H1 (cell line): ENCODE measurements at regions not wholly inside any gene's neighbourhood (a gene's known extent, or its start where the extent isn't known, plus 50 kb on each side); places are given as distances from the start of the nearest gene placed in this dataset.

Experiments
- CTCF ChIA-PET: fragments of 300-600 bp; sonication (Branson Sonifier 250); formaldehyde crosslinking; loops from one replicate; lab custom pipeline; 2021; ENCODE audit not compliant: partially characterized antibody; lab: Charles Lee
- POLR2A ChIA-PET: fragments of 300-600 bp; sonication (Branson Sonifier 250); formaldehyde crosslinking; loops from one replicate; lab custom pipeline; 2021; ENCODE audit warnings: inconsistent platforms; ENCODE audit not compliant: partially characterized antibody; lab: Charles Lee
- DNase-seq, 2 experiments: peaks; one replicate each; pipeline versions ENCODE4 v3.0.0 to v3.0.0-alpha.2; 2010 to 2022; ENCODE audit warnings: low spot score in 2 of 2, low read depth in 1 of 2, mixed read lengths in 1 of 2
- FAIRE-seq: peaks from 2 replicates; lab custom pipeline; 2011; peaks lifted over from hg19 to GRCh38; lab: Jason Lieb, UNC
- H2AFZ ChIP-seq: 2 replicates; pipeline ENCODE4 v1.8.1; 2012; ENCODE audit warnings: low read length, inconsistent platforms
- H2AK5ac ChIP-seq: 2 replicates; pipeline ENCODE4 v1.6.1; 2013; ENCODE audit warnings: low read depth, low read length
- H2BK120ac ChIP-seq: replicated peaks from 2 replicates; pipeline ENCODE3; 2013; ENCODE audit warnings: low read depth, low read length, inconsistent platforms
- H2BK12ac ChIP-seq: 2 replicates; pipeline ENCODE4 v1.6.1; 2013; ENCODE audit warnings: low read depth, low read length
- H2BK15ac ChIP-seq: 2 replicates; pipeline ENCODE4 v1.6.1; 2013; ENCODE audit warnings: low read length
- H2BK20ac ChIP-seq: 2 replicates; pipeline ENCODE4 v1.6.1; 2013; ENCODE audit warnings: low read length
- H2BK5ac ChIP-seq: 2 replicates; pipeline ENCODE4 v1.6.1; 2013; ENCODE audit warnings: low read depth, low read length
- H3K14ac ChIP-seq: 2 replicates; pipeline ENCODE4 v1.6.1; 2013; ENCODE audit warnings: inconsistent platforms; ENCODE audit not compliant: insufficient read length
- H3K18ac ChIP-seq: 2 replicates; pipeline ENCODE4 v1.6.1; 2013; ENCODE audit warnings: low read length; ENCODE audit errors: extremely low read depth
- H3K23ac ChIP-seq: 2 replicates; pipeline ENCODE4 v1.6.1; 2013; ENCODE audit warnings: inconsistent platforms; ENCODE audit not compliant: insufficient read length
- H3K23me2 ChIP-seq: 2 replicates; pipeline ENCODE4 v1.6.1; 2013; ENCODE audit warnings: low read depth, low read length
- H3K27ac ChIP-seq: 2 replicates; pipeline ENCODE4 v1.6.1; 2011; ENCODE audit warnings: low read depth, low read length, inconsistent platforms
- H3K27me3 ChIP-seq, 4 experiments: replicated peaks in 1 of 4; 1 replicate in 1 of 4; 2 replicates in 3 of 4; pipeline versions ENCODE4 v1.6.1 to v1.8.1; 2011 to 2013; ENCODE audit warnings: low read length in 3 of 4, mild to moderate bottlenecking in 3 of 4, inconsistent platforms in 2 of 4, mixed read lengths in 2 of 4, moderate library complexity in 1 of 4; ENCODE audit not compliant: control insufficient read depth in 3 of 4, insufficient read depth in 3 of 4; ENCODE audit errors: extremely low read depth in 1 of 4
- H3K36me3 ChIP-seq, 4 experiments: 2 replicates each; pipeline versions ENCODE4 v1.6.1 to v1.8.1; 2011 to 2013; ENCODE audit warnings: mild to moderate bottlenecking in 4 of 4, low read length in 3 of 4, moderate library complexity in 2 of 4, control low read depth in 1 of 4, inconsistent platforms in 1 of 4; ENCODE audit not compliant: insufficient read depth in 4 of 4, control insufficient read depth in 2 of 4
- H3K4ac ChIP-seq: replicated peaks from 2 replicates; pipeline ENCODE3; 2013; ENCODE audit warnings: low read length, low read depth, mixed read lengths, inconsistent platforms; ENCODE audit not compliant: insufficient read length
- H3K4me1 ChIP-seq, 4 experiments: replicated peaks in 1 of 4; 1 replicate in 1 of 4; 2 replicates in 3 of 4; pipeline versions ENCODE4 v1.6.1 to v1.8.1; 2011 to 2013; ENCODE audit warnings: low read length in 3 of 4, inconsistent platforms in 2 of 4, mixed read lengths in 1 of 4; ENCODE audit not compliant: insufficient read depth in 4 of 4, control insufficient read depth in 3 of 4
- H3K4me2 ChIP-seq, 2 experiments: 2 replicates each; pipeline versions ENCODE4 v1.6.1 to v1.8.1; 2011 to 2013; ENCODE audit warnings: low read depth in 2 of 2, low read length in 2 of 2, control low read depth in 1 of 2, inconsistent platforms in 1 of 2, mild to moderate bottlenecking in 1 of 2; ENCODE audit not compliant: insufficient read depth in 1 of 2
- H3K4me3 ChIP-seq, 4 experiments: fragments of 200-600, 300-600 bp in 1 of 4; sonication (generic), shearing (Covaris generic), sonication (Bioruptor Twin) in 1 of 4; 2 replicates each; pipeline versions ENCODE4 v1.5.1 to v1.8.1; 2011 to 2016; ENCODE audit warnings: low read length in 4 of 4, low read depth in 3 of 4, control low read depth in 2 of 4, inconsistent platforms in 2 of 4, mild to moderate bottlenecking in 2 of 4, mixed read lengths in 1 of 4, moderate library complexity in 1 of 4; ENCODE audit not compliant: insufficient read depth in 2 of 4; ENCODE audit errors: extremely low read depth in 1 of 4
- H3K56ac ChIP-seq: replicated peaks from 2 replicates; pipeline ENCODE3; 2013; ENCODE audit warnings: low read depth, mild to moderate bottlenecking, mixed read lengths, low read length, inconsistent platforms; ENCODE audit not compliant: insufficient read length
- H3K79me1 ChIP-seq: 2 replicates; pipeline ENCODE4 v1.6.1; 2013; ENCODE audit warnings: low read depth, low read length, control low read depth
- H3K79me2 ChIP-seq, 2 experiments: 2 replicates each; pipeline versions ENCODE4 v1.6.1 to v1.8.1; 2012 to 2013; ENCODE audit warnings: low read length in 2 of 2, mild to moderate bottlenecking in 2 of 2, inconsistent platforms in 1 of 2; ENCODE audit not compliant: insufficient read depth in 2 of 2, control insufficient read depth in 1 of 2
- H3K9ac ChIP-seq, 4 experiments: replicated peaks in 1 of 4; 1 replicate in 1 of 4; 2 replicates in 3 of 4; pipeline versions ENCODE4 v1.6.1 to v1.8.1; 2011 to 2013; ENCODE audit warnings: low read depth in 3 of 4, low read length in 3 of 4, control low read depth in 2 of 4, mild to moderate bottlenecking in 2 of 4, moderate library complexity in 2 of 4, inconsistent platforms in 1 of 4; ENCODE audit errors: extremely low read depth in 1 of 4
- H3K9me3 ChIP-seq, 2 experiments: 2 replicates each; pipeline versions ENCODE4 v1.6.1 to v1.8.1; 2012 to 2013; ENCODE audit warnings: mild to moderate bottlenecking in 2 of 2, moderate library complexity in 2 of 2, control low read depth in 1 of 2, inconsistent platforms in 1 of 2, low read depth in 1 of 2, low read length in 1 of 2, mixed read lengths in 1 of 2; ENCODE audit not compliant: insufficient read depth in 2 of 2
- H4K20me1 ChIP-seq, 2 experiments: replicated peaks in 1 of 2; 2 replicates each; pipeline versions ENCODE3 to v1.8.1; 2011 to 2013; ENCODE audit warnings: inconsistent platforms in 2 of 2, low read length in 2 of 2, mild to moderate bottlenecking in 1 of 2; ENCODE audit not compliant: insufficient read depth in 2 of 2, control insufficient read depth in 1 of 2
- H4K5ac ChIP-seq: 2 replicates; pipeline ENCODE4 v1.6.1; 2013; ENCODE audit warnings: low read length, low read depth, mixed read lengths, inconsistent platforms; ENCODE audit not compliant: insufficient read length
- H4K8ac ChIP-seq: 2 replicates; pipeline ENCODE4 v1.8.0; 2013; ENCODE audit warnings: mild to moderate bottlenecking, moderate library complexity, low read length, inconsistent platforms; ENCODE audit not compliant: insufficient read depth; ENCODE audit errors: extremely low read depth
- H4K91ac ChIP-seq: replicated peaks from 2 replicates; pipeline ENCODE3; 2013; ENCODE audit warnings: low read length, mixed read lengths, inconsistent platforms; ENCODE audit not compliant: insufficient read length
- ASH2L ChIP-seq: fragments of 200-600, 300-600 bp; sonication (generic); IDR thresholded peaks from one replicate; pipeline ENCODE4 v1.7.1; 2017; ENCODE audit warnings: low read length
- BRCA1 ChIP-seq: IDR thresholded peaks from 2 replicates; pipeline ENCODE4 v1.6.1; 2012; ENCODE audit warnings: low read depth, low read length, improper control_type of control experiment
- GABPA ChIP-seq: IDR thresholded peaks from 2 replicates; pipeline ENCODE4 v1.6.1; 2011; ENCODE audit warnings: mild to moderate bottlenecking, low read length, moderate library complexity, borderline replicate concordance; ENCODE audit not compliant: insufficient read depth
- MAFK ChIP-seq: IDR thresholded peaks from 2 replicates; pipeline ENCODE4 v1.6.1; 2012; ENCODE audit warnings: low read depth, mild to moderate bottlenecking, improper control_type of control experiment, low read length
- NRF1 ChIP-seq: IDR thresholded peaks from 2 replicates; pipeline ENCODE4 v1.6.1; 2011; ENCODE audit warnings: mild to moderate bottlenecking, low read depth, low read length, improper control_type of control experiment
- RXRA ChIP-seq: IDR thresholded peaks from 2 replicates; pipeline ENCODE4 v1.6.1; 2011; ENCODE audit warnings: low read depth, mild to moderate bottlenecking, low read length, moderate library complexity; ENCODE audit not compliant: insufficient read depth
- SIX5 ChIP-seq: IDR thresholded peaks from 2 replicates; pipeline ENCODE4 v1.6.1; 2011; ENCODE audit warnings: mild to moderate bottlenecking, low read depth, low read length
- SP2 ChIP-seq: IDR thresholded peaks from 2 replicates; pipeline ENCODE4 v1.6.1; 2012; ENCODE audit warnings: mild to moderate bottlenecking, low read length, inconsistent platforms
- WGBS, 2 experiments: shearing (Covaris generic) in 1 of 2; methylation state at CpG; one replicate each; pipeline versions ENCODE4 v1.1.6 to v1.1.7; 2013 to 2015; ENCODE audit warnings: low lambda C conversion rate in 2 of 2, mixed read lengths in 2 of 2, inconsistent platforms in 1 of 2, low coverage in 1 of 2, missing lambda C conversion rate in 1 of 2; ENCODE audit not compliant: insufficient replicate concordance in 2 of 2, insufficient coverage in 1 of 2, insufficient read length in 1 of 2; ENCODE audit errors: extremely low coverage in 1 of 2, missing lambda C conversion rate in 1 of 2; 5-methylcytosine and 5-hydroxymethylcytosine counted together

DNA sequence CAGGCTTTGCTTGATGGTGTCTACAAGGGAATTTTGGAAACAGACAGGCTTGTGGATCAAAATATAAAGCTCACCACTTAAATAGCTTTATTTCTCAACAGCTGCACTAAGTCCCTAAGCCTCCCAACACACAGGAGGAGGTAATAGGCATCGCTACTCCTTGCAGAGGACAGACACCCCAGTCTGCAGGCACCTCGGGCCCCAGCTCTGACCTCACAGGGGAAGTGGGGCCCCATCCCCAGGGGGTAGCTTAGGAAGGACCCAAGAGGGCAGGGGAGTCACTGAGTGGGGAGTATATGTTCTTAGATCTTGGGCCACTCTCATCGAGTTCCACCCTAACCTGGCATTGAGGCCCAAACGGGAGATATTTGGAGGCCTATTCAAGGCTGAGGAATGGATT, 66.7 kb upstream of the XPA start:
- H3K4me2 ChIP-seq = no peak overlapping the region
- H3K18ac ChIP-seq = no peak overlapping the region
- H3K27ac ChIP-seq = no peak overlapping the region
- H4K8ac ChIP-seq = no peak overlapping the region; the same call in 1 of the 2 replicates
- H2BK120ac ChIP-seq = no peak overlapping the region
- H3K4ac ChIP-seq = no peak overlapping the region
- H2AFZ ChIP-seq = no peak overlapping the region
- FAIRE-seq (no peak), DNase-seq (no peak)
- H2BK20ac ChIP-seq = no peak overlapping the region
- no peaks in the 10 kb centered on the region; the same call in 1 of the 2 replicates for H3K23me2 ChIP-seq
- POLR2A ChIA-PET = no interaction called here
- H4K91ac ChIP-seq = no peak overlapping the region
- peaks cover 0 to 3% (median 0%) of the 10 kb centered on the region in 4 experiments; a peak in 1 of 7 replicates for H3K27me3 ChIP-seq
- H3K4me3 ChIP-seq = no peak overlapping the region
- H3K9me3 ChIP-seq = no peaks in the 10 kb centered on the region
- no peaks in the 10 kb centered on the region for H4K20me1 ChIP-seq
- 97% methylated on average over 4 of the region's 4 CpGs; no CpG with 5 or more reads in 1 of the 2 experiments for WGBS, 2 experiments
- H2AK5ac ChIP-seq = no peak overlapping the region
- H3K79me1 ChIP-seq = no peaks in the 10 kb centered on the region
- H2BK5ac ChIP-seq = no peak overlapping the region
- no peak overlapping the region for H3K9ac ChIP-seq
- no peak overlapping the region for H3K14ac ChIP-seq
- H2BK12ac ChIP-seq = no peak overlapping the region
- no peak overlapping the region for H2BK15ac ChIP-seq
- CTCF ChIA-PET = interaction anchor here (0.9 kb wide), 1 partner anchor 21 kb away, joined by 3 read pairs; no protein-coding TSS in a partner anchor
- H3K79me2 ChIP-seq = no peaks in the 10 kb centered on the region
- H3K56ac ChIP-seq = no peak overlapping the region
- no peak overlapping the region for H3K23ac ChIP-seq
- no peaks in the 10 kb centered on the region for H3K4me1 ChIP-seq
- no peaks in the 10 kb centered on the region for H3K36me3 ChIP-seq
- TF ChIP-seq SP2 (no peak), GABPA (no peak), MAFK (no peak), NRF1 (no peak), ASH2L (no peak), RXRA (no peak), SIX5 (no peak), BRCA1 (no peak)
- TF ChIP-seq, all 59 proteins: peak for 0
- H4K5ac ChIP-seq = no peak overlapping the region
